Skeletal muscle cell (primary cell): ENCODE measurements at regions not wholly inside any gene's neighbourhood (a gene's known extent, or its start where the extent isn't known, plus 50 kb on each side); places are given as distances from the start of the nearest gene placed in this dataset.

Experiments
- DNase-seq: peaks from one replicate; pipeline ENCODE4 v3.0.0-alpha.2; 2010; ENCODE audit warnings: low read depth
- H3K4me3 ChIP-seq: 2 replicates; pipeline ENCODE4 v1.5.1; 2011; ENCODE audit warnings: low read depth, mild to moderate bottlenecking, control low read depth, low read length, moderate library complexity

DNA sequence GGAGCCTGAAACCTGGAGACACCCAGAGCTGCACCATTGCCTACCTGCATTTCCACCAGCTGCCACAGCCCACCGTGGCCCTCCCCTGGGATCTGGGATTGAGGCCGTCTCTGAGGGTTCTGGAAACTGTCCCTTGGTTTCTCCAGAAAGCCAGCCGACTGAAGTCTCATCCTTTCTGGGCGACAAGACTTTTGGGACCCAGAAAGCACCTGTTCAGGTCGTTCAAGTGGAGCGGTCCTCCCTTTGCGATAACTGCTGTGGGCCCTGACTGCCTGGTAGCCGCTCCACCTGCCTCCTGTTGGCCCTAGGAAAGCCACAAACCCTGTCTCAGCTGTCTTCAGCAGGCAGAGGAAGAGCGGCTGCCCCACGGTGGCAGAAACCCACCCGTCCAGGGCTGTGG lies 346.0 kb upstream of the MKI67 start:
- H3K4me3 ChIP-seq = no peak overlapping the region
- no peak for DNase-seq

DNA sequence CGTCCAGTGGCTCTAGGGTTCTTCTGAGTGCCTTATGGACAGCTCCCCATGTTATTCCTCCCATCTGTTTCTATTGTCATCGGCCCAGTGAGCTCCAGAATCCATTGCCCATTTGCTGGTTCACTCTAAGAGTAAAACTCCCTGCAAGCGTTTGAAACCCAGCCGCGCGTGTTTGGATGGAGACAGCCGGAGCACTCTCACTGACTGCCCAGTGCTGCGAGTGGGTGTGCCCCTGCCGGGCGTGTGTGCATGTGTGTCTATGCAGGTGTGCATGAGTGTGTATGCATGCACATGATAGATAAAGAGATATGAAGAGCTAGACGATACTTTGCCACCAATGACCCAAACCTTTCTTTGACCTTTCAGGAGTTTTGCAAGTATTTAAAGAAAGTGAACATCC lies 347.2 kb upstream of the MKI67 start:
- no peak overlapping the region for H3K4me3 ChIP-seq
- no peak for DNase-seq

DNA sequence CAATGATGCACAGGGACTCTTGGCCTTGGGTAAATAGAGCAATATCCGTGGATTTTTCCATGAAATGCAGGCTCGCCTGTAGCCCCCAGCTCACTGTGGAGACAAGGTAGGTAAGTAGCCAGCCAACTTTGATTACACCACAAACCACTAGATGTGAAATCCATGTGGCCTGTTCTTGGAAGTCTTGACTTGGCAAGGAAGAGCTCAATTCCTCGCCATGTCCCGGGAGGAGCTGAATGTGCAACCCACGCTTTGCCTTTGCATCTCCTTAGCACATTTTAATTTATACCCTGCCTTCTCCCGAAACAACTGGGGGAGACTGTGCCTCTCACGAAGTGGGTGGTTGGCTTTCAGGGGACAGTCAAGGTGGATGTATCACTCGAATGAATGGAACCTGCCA lies 347.7 kb upstream of the MKI67 start:
- H3K4me3 ChIP-seq = no peak overlapping the region
- no peak for DNase-seq

DNA sequence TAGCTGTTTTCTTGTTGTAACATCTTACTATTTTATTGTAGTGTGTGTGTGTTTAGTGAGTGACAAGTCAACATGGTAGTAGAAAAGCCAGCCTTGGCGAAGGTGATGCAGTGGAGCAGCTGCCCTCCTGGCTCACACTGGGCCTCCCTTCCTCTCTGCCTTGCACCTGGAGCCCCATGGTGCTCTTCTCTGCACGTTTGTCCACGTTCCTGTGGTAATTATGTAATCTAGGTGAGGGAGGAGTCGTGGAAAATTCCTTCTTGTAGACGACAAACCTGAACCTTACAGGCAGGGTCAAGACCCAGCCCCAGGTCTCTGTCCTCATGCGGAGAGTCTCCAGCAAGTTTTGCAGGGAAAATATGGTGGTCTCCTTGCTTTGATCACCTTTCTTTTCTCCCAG lies 348.3 kb upstream of the MKI67 start:
- no peak for DNase-seq

DNA sequence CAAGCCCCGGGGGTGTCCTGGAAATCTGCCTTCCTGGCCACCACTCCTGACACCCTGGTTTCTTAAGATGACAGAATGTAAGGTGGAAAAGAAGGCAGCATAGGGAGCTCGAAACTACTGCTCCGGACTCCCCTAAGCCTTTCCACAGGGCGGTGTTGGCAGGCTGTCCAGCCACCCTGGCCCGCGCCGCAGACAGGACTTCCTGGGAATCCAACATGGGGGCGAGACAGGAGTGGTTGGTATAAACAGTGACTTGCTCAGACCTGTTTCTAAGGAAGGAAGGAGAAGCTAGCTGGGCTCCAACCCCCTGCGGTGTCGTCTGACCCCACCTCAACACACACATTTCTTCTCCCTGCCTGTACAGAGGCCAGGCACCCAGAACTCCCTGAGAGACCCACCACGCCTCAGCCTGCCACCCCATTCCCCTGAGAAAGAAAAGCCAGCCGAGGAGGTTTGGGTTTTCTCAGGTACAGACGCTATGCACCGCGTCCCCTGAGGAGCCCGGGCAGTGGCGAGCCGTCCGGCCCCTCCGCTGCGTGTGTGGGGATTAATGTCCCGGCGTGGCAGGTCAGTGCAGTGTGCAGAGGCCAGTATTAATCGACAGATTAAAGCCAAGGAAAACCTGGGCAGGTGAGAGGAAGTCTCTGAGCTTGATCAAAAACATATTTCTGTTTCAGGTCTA lies 349.6 kb upstream of the MKI67 start:
- DNase-seq = no peak
- no peak overlapping the region for H3K4me3 ChIP-seq

More for the DNA sequence above, 348.3 kb upstream of the MKI67 start:
- H3K4me3 ChIP-seq = no peak overlapping the region

DNA sequence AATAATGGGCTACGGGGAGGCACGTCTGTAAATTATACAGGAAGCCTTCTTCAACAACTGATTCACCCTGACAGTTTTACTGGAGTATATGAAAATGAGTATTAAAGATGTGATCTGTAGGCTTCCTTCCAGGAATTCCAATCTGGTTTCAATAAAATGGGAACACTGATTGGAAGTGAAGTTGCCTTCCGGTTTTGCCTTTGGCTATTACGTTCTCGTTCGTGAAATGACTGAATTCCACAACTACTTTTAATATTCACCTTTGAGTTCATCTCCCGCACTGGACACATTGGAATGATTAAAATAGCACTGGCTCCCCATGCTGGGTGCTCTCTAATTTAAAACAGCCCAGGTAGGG lies 350.1 kb upstream of the MKI67 start:
- no peak overlapping the region for H3K4me3 ChIP-seq
- no peak for DNase-seq

DNA sequence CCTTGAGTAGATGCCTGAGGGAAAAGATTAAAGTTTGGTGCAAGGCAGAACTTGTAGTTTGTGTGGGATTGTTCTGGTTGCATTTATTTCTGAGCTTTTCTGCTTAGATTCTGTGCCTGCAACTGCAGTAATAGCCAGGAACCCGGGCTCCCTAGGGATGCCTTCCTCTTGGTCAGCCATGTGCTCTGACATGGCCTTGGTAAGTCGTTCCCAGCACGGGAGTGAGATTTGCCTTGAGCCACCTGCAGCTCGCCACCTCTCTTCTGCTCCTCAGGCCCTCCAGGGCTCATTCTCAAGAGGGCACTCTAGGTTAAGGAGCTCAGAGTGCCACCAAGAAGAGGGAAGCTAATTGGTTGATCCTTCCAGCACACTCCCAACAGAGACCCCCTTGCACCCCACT lies 350.6 kb upstream of the MKI67 start:
- H3K4me3 ChIP-seq = no peak overlapping the region
- no peak for DNase-seq

DNA sequence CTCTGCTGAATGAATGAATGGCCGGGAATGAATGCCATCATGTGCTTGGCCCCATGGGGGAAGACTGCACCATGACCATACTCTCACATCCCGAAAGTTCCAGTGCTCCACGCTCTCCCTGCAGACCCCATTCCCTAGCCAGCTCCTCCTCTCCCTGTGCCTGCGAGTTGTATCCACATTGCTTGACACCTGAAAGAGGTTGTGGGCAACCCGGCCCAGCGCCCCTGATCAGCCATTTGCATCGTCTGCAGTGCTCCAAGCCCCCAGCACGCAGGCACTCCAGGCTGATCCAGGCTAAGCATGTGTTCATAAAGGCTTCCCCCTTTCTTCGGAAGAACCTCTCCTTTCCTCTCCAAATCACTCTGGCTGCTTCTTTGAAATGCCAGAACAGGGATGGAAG lies 354.4 kb upstream of the MKI67 start:
- DNase-seq = no peak
- no peak overlapping the region for H3K4me3 ChIP-seq

DNA sequence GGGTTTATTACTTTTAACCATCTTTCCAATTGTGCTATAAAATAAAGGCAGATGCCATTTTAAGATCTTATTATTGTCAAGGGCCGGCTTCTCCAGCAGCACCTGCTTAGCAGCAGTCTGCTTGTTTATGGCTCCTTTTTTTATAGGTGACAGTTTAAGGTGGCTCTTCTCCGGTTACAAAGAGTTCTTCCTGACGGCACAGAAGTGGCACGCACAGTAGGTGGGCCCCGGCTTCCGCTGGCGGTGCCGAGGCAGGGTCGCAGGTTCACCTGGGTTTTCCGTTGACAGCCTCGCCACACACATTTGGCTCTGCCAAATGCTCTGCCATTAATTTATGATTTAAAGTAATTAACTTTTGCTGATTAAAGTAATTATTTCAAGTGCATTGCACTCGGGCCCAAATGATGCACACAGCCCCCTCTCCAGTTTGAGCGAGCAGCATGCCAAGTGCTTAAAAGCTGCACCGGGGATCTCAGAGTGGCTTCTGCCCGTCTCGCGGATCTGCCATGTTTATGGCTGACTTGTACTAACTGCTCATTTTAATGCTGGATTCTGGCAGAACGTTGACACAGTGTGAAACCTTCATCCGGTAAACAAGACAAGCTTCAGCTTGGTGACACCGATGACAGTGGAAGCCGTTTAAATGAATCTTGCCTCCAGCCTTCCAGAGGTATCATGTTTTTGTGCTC lies 355.1 kb upstream of the MKI67 start:
- H3K4me3 ChIP-seq = no peak overlapping the region
- no peak for DNase-seq

DNA sequence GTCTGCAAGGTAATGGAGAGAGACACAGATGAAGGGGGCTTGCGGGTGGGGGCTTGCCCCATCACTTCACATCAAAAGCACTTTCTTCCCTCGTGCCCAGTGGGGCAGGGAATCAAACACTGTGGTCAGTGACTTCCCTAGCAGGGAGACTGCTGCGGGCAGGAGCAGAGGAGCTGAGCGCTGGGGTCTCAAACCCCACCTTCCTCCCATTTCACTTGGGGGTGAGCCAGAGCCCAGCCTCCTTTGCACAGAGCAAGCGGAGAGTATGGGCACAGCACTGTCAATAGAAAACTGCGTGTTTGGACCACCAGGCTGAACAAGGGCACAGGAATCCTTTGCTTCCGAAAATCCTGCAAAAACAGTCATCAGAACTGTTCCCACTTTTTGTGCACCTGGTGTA lies 355.8 kb upstream of the MKI67 start:
- H3K4me3 ChIP-seq = no peak overlapping the region
- no peak for DNase-seq

DNA sequence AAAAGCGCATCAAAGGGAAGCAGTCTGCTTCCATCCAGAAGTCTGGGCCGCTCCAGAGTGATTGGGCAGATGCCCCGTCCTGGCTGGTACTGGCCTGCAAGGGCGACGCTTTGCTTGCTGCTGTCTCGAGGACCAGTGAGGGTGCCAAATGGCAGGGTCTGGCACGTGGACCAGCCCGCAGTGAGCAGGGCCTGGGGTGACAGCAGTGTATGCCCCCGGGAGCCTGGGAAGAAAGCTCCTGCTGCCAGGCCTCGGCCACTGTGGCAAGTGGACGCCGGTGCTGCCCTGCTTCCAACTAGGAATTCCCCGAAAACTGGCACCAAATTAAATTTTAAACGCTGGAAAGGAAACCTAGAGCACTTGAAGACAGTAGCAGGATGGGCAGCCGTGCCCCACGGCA lies 357.0 kb upstream of the MKI67 start:
- H3K4me3 ChIP-seq = no peak overlapping the region
- DNase-seq = no peak

DNA sequence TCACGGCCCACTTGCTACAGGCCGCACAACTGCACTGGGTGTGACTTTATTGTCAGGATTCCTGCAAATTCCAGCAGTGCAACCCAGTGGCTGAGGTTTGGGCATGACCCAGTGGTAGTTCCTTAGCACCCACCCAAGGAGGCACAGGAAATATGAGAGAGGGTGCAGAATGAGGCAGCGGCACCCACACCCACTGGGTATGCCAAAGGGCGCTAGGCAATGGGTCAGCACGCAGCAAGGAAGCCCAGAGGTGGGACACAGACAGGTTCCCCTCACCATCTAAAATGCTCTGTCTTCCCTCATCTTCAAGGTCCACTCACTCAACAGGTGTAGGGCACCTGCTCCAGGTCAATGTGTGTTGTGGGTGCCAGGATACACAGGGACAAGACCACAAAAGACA lies 357.8 kb upstream of the MKI67 start:
- no peak for DNase-seq
- no peak overlapping the region for H3K4me3 ChIP-seq

DNA sequence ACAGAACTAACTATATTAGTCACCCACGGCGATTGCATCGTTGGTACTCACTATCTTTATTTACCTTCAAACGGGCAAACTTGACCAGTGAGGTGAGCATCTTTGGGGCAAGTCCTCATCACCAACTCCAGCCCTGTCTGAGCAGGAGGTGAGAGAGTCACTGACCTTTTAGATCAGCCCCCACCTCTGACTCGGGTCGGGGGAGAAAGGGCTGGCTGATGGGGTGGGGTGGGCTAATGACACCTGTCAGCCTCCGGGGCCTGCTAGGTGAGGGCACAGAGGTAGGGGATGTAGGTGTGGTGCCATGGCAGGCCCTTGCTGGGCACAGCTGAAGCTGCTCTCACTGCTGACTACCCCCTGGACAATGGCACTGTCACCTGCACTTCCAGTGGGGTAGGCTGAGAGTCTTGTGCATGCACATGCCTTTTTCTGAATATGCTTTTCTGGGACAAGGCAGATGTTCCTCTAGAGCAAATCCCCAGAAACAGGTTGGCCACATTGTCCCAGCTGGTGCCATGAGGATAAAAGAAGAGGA lies 359.5 kb upstream of the MKI67 start:
- no peak for DNase-seq
- H3K4me3 ChIP-seq = no peak overlapping the region

DNA sequence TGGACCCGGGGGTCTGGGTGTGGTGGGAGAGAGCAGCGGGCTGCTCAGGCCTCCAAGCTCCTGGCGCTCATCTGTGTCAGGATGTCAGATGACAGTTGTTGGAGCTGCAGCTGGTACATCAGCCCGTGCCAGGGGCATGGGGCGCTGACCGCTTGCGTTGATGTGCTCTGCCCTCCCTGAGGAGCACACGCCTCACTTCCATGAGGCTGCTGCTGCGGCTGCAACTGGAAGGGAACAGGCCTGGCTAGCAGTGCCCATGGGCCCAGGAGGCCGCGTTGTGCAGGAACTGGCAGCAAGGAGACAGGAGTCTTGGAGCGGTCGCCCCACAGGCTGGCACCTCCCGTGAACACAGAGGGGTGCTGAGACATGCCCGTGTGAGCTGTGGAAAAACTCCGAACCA lies 361.3 kb upstream of the MKI67 start:
- H3K4me3 ChIP-seq = no peak overlapping the region
- no peak for DNase-seq

DNA sequence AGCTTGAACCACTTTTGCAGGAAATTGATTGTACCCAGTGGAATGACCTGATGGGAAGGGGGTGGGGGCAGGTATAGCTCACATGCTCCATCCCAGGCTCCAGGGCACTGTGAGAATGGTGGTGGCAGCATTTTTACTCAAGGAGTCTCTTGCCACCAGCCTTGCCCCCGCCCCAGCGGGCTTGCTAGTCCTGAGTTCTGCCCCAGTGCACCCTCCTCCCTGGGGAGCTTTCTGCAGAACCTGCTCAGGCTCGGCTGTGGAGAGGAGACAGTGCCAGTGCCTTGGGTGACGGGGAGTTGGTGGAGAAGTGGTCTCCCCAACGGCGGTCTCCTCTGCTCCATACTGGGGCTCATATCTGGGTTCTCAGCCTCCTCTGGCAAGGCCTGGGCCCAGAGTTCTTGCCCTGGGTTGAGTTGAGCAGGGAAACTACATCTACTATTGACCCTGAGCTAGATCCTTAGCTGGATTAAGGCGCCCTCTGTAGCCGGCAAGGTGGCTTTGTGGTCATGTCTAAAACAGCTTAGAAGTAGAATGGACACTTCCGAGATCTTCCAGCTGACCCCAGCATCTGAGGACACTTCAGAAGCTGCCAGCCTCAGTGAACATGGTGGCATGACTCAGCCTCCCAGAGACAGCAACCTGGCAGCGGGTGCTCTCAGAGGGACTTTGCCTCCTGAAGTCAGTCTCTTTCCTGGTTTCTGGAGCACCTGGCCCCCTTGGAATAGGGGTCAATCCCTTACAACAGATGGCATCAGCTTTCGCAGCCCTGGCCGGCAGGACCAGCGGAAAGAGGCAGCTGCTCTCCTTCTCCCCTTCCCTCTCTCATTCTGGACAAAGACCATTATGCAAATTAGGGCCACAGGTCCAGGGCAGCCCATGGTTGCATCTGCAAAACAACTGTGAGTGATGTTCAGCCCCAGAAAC lies 363.4 kb upstream of the MKI67 start:
- DNase-seq = no peak
- H3K4me3 ChIP-seq = no peak overlapping the region

DNA sequence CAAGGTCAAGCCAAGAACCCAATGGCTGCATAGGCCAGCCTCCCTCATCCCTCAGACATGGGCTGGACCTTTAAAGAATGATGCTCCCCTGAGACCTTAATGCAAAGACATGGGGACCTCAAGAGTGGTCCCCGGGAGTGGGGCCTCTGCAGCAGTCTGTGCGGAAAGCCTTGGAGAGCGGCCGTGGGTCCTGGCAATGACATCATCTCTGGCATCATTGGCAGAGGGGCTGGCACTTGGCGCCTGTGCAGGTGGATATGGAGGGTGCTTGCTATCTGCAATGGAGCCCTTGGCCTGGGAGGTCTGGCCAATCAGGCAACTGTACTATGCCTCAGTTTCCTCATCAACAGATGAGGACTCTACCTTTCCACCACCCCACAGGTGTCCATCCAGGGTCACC lies 365.5 kb upstream of the MKI67 start:
- no peak overlapping the region for H3K4me3 ChIP-seq
- no peak for DNase-seq

DNA sequence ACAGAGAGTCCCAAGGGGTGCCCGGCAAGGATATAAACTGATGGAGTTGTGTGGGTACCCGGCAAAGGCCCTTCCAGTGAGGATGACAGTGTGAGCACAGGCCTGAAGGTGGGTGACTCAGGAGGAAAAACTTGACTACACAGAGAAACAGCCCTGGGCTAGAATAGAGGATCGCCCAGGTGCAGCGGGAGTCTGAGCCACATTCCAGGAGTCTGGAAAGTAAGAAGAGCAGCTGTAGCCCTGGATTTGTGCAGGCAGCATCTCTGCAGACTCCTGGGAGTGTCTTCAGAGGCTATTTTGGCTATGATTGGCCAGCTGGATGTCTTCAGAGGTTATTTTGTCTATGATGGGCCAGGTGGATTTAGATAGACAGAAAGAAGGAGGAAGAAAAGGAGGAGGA lies 367.6 kb upstream of the MKI67 start:
- DNase-seq = no peak

DNA sequence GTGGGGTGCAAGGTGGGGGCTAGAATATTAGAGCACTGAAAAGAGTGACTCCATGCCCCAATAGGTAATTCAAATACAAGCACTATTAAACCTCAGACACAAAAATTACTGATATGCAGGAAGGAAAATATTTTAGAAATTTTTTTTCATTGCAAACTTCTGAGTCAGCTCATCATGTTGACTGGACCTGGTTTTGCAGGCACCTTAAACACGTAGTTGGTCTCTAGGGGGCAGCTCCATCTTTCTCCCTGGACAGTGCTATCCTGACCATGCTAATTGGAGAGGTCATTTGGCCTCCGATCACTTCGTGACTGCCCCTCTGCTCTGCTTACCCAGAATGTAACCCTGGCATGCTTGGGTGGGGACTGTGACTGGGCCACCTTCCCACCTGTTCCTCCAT lies 368.4 kb upstream of the MKI67 start:
- H3K4me3 ChIP-seq = no peak overlapping the region
- DNase-seq = no peak

More for the DNA sequence above, 367.6 kb upstream of the MKI67 start:
- no peak overlapping the region for H3K4me3 ChIP-seq

DNA sequence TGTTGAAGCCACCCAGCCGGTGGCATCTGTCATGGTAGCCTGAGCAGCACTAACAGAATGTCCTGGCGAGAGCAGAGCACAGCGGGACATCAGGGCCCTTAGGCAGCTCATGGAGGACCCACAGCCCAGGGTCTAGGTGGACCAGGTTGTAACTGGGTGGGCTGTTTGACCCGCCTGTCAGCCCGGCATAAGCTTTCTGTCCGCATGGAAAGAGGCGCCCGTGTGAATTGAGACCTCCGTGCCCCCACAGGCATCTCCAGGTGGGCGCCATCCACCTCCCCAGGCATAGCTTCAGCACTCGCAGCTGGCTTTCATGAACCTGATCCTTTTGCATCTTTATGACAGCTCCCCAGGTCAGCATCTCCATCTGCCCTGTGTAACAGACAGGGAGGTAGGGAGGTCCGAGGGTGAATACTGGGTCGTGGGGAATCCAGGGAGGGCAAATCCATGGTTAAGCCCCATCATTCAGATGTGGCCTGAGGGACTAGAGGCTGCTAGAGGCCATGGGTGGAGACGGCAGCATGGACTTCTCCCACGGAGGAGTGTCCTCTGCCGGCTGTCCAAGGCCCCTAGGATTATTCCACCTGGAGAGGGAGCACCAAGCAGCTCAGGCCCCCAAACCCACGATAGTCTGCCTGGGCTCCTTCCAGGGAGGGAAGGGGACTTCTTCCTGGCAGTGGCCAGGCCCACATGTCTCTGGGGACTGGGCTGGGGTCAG lies 371.6 kb upstream of the MKI67 start:
- no peak overlapping the region for H3K4me3 ChIP-seq
- DNase-seq = no peak

DNA sequence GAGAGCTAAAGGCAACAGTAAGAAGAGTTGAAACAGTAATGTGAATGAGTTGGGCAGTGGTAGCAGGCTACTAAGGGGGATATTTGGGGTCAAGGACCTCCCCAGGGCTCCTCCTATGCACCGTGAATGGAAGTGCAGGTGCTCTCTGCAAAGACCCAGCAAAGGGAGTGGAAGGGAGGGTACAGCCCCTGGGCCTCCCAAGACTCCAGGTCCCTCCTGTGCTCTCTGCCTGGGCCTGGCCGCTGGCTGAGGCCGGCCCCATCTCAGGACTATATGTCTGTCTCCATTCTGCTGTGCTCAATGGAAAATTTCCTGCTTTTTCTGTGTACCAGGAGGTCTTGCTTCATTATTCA lies 372.1 kb upstream of the MKI67 start:
- H3K4me3 ChIP-seq = no peak overlapping the region
- DNase-seq = no peak
